Fibroblast of pulmonary artery (primary cell): ENCODE measurements at regions not wholly inside any gene's neighbourhood (a gene's known extent, or its start where the extent isn't known, plus 50 kb on each side); places are given as distances from the start of the nearest gene placed in this dataset.

Experiments
- DNase-seq: peaks from one replicate; pipeline ENCODE4 v3.0.0-alpha.2; 2010; ENCODE audit warnings: low read depth
- H3K4me3 ChIP-seq: replicated peaks from 2 replicates; pipeline ENCODE4 v1.5.1; 2011; ENCODE audit warnings: low read depth, mild to moderate bottlenecking, control low read depth, low read length, moderate library complexity
- CTCF ChIP-seq: IDR thresholded peaks from 2 replicates; pipeline ENCODE4 v1.5.1; 2011; ENCODE audit warnings: mild to moderate bottlenecking, control low read depth, low read length, inconsistent platforms; ENCODE audit errors: missing control alignments

DNA sequence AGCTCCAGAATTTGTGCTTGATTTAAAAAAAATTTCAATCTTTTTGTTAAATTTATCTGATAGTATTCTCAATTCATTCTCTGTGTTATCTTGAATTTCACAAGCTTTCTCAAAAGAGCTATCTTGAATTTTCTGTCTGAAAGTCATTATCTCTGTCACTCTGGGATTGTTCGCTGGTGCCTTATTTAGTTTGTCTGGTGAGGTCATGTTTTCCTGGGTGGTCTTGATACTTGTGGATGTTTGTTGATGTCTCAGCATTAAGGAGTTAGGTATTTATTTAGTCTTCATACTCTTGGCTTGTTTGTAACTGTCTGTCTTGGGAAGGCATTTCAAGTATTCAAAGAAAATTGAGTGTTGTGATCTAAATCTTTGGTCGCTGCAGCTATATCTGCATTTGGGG is 106.3 kb downstream of the TNFSF13B start:
- no peak for DNase-seq
- H3K4me3 ChIP-seq: no peak overlapping the region
- TF ChIP-seq CTCF: no peak

DNA sequence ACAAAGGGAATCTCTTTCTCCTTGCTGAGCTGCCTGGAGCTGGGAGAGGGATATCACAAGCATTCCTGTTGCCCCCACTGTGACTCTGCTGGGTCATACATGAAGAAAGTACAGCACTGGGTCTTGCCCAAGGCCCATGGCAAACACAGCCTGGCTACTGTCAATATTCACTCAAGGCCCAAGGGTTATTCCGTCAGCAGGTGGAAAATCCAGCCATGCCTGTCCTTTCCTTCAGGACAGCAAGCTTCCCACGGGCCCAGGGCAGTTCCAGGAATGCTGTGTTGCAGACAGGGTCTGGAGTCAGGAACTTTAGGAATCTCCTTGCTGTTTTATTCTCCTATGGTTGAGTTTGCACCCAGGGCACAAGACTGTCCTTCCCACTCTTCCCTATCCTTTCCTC is 106.8 kb downstream of the TNFSF13B start:
- TF ChIP-seq CTCF: no peak
- no peak for DNase-seq
- no peak overlapping the region for H3K4me3 ChIP-seq

- TF ChIP-seq CTCF: no peak
- no peak overlapping the region for H3K4me3 ChIP-seq
- no peak for DNase-seq
Observed at GRCh38 chr13:108377646-108378206, 108.2 kb downstream of the TNFSF13B start.

- TF ChIP-seq CTCF: no peak
- no peak for DNase-seq
- no peak overlapping the region for H3K4me3 ChIP-seq
Observed at GRCh38 chr13:108383667-108384066, 114.1 kb downstream of the TNFSF13B start.

DNA sequence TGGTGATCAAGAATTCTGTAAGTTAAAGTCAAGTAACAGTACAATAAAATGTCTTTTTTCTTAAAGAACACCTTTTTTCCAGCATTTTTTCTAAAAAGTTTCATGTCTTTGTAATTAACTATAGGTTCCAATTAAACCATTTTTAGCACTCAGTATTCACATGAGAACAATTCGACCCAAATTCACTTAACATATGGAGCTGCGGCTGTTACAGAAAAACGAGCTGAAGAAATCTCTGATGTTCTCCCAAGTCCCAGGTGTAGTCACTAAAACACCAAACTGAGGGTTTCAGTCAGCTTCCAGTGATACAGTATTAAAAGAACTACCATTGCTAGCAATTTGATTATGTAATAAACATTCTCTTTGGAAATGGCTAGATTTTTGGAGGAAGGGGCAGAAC is 117.6 kb downstream of the TNFSF13B start:
- TF ChIP-seq CTCF: no peak
- H3K4me3 ChIP-seq: no peak overlapping the region
- DNase-seq: no peak

- no peak for TF ChIP-seq CTCF
- no peak for DNase-seq
- no peak overlapping the region for H3K4me3 ChIP-seq
Observed at GRCh38 chr13:108402850-108403249, 133.3 kb downstream of the TNFSF13B start.

- no peak for DNase-seq
- no peak overlapping the region for H3K4me3 ChIP-seq
- no peak for TF ChIP-seq CTCF
Observed at GRCh38 chr13:108407495-108407894, 138.0 kb downstream of the TNFSF13B start.
